ENCODE measurements at regions not wholly inside any gene's neighbourhood (a gene's known extent, or its start where the extent isn't known, plus 50 kb on each side); places are given as distances from the start of the nearest gene placed in this dataset.
"Not testable (repeated sequence)": the region's sequence is repeated elsewhere in the genome, so short reads cannot be mapped to it uniquely, and the experiment has no call there.

DNA sequence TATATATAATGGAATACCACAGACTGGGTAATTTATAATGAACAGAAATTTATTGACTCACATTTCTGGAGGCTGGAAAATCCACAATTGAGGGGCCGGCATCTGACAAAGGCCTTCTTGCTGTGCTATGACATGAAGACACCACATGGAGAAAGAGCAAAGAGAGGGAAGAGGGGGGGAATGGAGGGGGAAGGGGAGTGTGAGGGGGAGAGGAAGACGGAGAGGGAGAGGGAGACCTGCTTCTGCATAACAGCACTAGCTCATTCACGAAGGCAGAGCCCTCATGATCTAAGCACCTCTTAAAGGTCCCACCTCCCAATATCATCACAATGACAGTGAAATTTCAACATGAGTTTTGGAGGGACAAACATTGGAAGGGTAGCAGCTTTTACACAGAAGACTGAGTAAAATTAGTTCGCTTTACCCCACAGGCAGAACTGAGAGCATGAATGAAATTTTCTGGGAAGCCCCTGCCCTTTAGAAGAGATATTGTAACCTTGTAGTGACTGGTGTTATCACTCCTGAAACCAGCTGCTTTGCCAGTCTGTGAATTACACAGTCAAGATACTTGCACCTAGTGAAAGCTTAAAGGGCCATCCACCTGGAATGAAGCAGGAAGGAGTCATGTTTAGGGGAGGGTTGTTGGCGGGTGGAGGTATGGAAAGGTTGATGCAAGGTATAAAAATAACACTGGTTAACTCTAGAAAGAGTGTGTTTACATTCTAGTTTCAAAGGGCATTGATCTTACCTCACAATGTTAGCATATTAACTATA is 793.0 kb upstream of the TPTE start:
- H3K27me3 ChIP-seq (replicated peaks; ENCODE audit: control insufficient read depth, insufficient read depth, low read length); H3K36me3 Mint-ChIP-seq (ENCODE audit: insufficient read depth, unreplicated experiment); H3K27ac Mint-ChIP-seq (ENCODE audit: unreplicated experiment); DNase-seq; POLR2A ChIA-PET; H3K9me3 ChIP-seq; BruUV-seq (replicated peaks); H3K9me3 Mint-ChIP-seq (ENCODE audit: unreplicated experiment); H3K27me3 Mint-ChIP-seq (ENCODE audit: insufficient read depth, unreplicated experiment); H3K36me3 ChIP-seq (ENCODE audit: control insufficient read depth, insufficient read depth, low read length); H3K4me1 Mint-ChIP-seq (ENCODE audit: low read depth, unreplicated experiment); H3K4me3 ChIP-seq (ENCODE audit: low read depth, low read length); H3K4me3 Mint-ChIP-seq (ENCODE audit: unreplicated experiment); H3K4me1 ChIP-seq; intact Hi-C loops (cut with micrococcal nuclease; ENCODE audit: unreplicated experiment); CTCF ChIA-PET: not testable (repeated sequence)

DNA sequence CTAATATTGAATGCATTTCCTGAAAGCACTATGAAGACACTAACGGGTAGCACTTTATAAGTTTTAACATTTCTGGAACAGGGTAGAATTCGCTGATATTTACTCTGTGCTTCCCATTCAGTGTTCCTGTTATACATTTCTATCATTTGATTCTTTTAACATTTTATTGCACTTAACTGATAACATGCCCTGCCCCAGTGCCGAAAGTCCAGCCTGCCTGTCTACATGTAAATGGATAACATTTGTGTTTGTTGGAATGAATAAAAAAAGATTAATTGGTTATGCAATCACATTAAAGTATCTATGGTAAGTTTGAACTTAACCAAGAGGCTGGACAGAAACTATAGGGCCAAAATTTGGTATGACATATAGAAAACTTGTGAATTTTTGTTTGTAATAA is 790.5 kb upstream of the TPTE start:
- Mint-ChIP-seq H3K36me3 (ENCODE audit: insufficient read depth, unreplicated experiment) (no peaks in the 10 kb centered on the region), H3K4me3 (ENCODE audit: unreplicated experiment) (no peak overlapping the region), H3K27me3 (ENCODE audit: insufficient read depth, unreplicated experiment) (no peaks in the 10 kb centered on the region), H3K27ac (ENCODE audit: unreplicated experiment) (no peak overlapping the region), H3K4me1 (ENCODE audit: low read depth, unreplicated experiment) (no peaks in the 10 kb centered on the region), H3K9me3 (ENCODE audit: unreplicated experiment) (no peaks in the 10 kb centered on the region)
- Histone ChIP-seq H3K36me3 (ENCODE audit: control insufficient read depth, insufficient read depth, low read length) (no peaks in the 10 kb centered on the region), H3K27me3 (replicated peaks; ENCODE audit: control insufficient read depth, insufficient read depth, low read length) (no peaks in the 10 kb centered on the region), H3K9me3 (peaks cover 5% of the 10 kb centered on the region; the same call in 1 of the 2 replicates), H3K4me3 (ENCODE audit: low read depth, low read length) (no peak overlapping the region), H3K4me1 (no peaks in the 10 kb centered on the region)
- no peak for DNase-seq
- CTCF ChIA-PET = no interaction called here
- TF ChIP-seq, protein P1, sequence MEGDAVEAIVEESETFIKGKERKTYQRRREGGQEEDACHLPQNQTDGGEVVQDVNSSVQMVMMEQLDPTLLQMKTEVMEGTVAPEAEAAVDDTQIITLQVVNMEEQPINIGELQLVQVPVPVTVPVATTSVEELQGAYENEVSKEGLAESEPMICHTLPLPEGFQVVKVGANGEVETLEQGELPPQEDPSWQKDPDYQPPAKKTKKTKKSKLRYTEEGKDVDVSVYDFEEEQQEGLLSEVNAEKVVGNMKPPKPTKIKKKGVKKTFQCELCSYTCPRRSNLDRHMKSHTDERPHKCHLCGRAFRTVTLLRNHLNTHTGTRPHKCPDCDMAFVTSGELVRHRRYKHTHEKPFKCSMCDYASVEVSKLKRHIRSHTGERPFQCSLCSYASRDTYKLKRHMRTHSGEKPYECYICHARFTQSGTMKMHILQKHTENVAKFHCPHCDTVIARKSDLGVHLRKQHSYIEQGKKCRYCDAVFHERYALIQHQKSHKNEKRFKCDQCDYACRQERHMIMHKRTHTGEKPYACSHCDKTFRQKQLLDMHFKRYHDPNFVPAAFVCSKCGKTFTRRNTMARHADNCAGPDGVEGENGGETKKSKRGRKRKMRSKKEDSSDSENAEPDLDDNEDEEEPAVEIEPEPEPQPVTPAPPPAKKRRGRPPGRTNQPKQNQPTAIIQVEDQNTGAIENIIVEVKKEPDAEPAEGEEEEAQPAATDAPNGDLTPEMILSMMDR (IDR thresholded peaks at IDR 0.05; ENCODE audit: insufficient read depth in 1 of 2, low read depth in 1 of 2, low read length in 1 of 2, severe bottlenecking in 1 of 2, unreplicated experiment in 1 of 2) = no peak
- POLR2A ChIA-PET = no interaction called here
- intact Hi-C loops (cut with micrococcal nuclease; ENCODE audit: unreplicated experiment) = no loop called here
- no TSS peak for BruUV-seq (replicated peaks)

DNA sequence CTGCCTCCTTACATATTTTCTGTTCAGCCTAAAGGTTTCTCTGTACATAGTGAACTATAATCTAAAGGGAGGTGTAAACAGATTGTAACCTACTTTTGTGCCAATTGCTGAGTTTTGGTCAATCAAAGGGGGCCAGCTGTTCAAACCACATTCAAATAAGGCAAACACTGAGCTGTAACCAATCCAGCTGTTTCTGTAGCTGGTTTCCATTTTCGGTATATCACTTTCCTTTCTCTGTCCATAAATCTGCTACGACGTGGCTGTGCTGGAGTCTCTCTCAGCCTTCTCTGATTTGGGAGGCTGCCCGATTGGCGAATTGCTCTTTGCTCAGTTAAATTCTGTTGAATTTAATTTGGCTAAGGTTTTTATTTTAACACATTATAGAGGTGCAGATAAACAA is 790.1 kb upstream of the TPTE start:
- H3K4me3 Mint-ChIP-seq (ENCODE audit: unreplicated experiment); H3K9me3 ChIP-seq; BruUV-seq (replicated peaks); H3K27me3 ChIP-seq (replicated peaks; ENCODE audit: control insufficient read depth, insufficient read depth, low read length); H3K27me3 Mint-ChIP-seq (ENCODE audit: insufficient read depth, unreplicated experiment); DNase-seq; H3K27ac Mint-ChIP-seq (ENCODE audit: unreplicated experiment); POLR2A ChIA-PET; CTCF ChIA-PET; H3K9me3 Mint-ChIP-seq (ENCODE audit: unreplicated experiment); intact Hi-C loops (cut with micrococcal nuclease; ENCODE audit: unreplicated experiment); H3K4me3 ChIP-seq (ENCODE audit: low read depth, low read length); H3K36me3 Mint-ChIP-seq (ENCODE audit: insufficient read depth, unreplicated experiment); H3K4me1 ChIP-seq; H3K4me1 Mint-ChIP-seq (ENCODE audit: low read depth, unreplicated experiment); H3K36me3 ChIP-seq (ENCODE audit: control insufficient read depth, insufficient read depth, low read length): not testable (repeated sequence)

DNA sequence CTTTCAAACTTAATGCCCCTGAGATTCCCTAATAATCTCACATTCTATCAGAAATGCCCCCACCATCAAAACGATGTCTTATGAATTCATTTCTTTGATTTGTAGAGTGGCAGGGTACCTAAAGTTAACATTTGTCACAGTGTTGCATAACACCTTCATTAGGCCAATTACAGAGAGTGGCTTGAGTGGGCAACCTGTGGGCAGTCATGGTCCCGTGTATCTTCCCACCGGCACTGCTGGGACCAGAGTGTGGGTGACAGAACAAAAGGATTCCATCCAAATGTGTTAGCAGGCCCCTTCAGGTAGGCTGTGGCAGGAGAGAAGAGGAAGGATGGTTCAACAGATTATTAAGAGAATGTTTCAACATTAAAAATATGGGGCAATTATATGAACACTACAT is 788.8 kb upstream of the TPTE start:
- BruUV-seq (replicated peaks); H3K4me3 Mint-ChIP-seq (ENCODE audit: unreplicated experiment); H3K36me3 ChIP-seq (ENCODE audit: control insufficient read depth, insufficient read depth, low read length); H3K36me3 Mint-ChIP-seq (ENCODE audit: insufficient read depth, unreplicated experiment); intact Hi-C loops (cut with micrococcal nuclease; ENCODE audit: unreplicated experiment); H3K4me1 Mint-ChIP-seq (ENCODE audit: low read depth, unreplicated experiment); DNase-seq; H3K27me3 ChIP-seq (replicated peaks; ENCODE audit: control insufficient read depth, insufficient read depth, low read length); CTCF ChIA-PET; H3K4me3 ChIP-seq (ENCODE audit: low read depth, low read length); H3K4me1 ChIP-seq; H3K27ac Mint-ChIP-seq (ENCODE audit: unreplicated experiment); H3K27me3 Mint-ChIP-seq (ENCODE audit: insufficient read depth, unreplicated experiment); H3K9me3 Mint-ChIP-seq (ENCODE audit: unreplicated experiment); H3K9me3 ChIP-seq; POLR2A ChIA-PET: not testable (repeated sequence)

DNA sequence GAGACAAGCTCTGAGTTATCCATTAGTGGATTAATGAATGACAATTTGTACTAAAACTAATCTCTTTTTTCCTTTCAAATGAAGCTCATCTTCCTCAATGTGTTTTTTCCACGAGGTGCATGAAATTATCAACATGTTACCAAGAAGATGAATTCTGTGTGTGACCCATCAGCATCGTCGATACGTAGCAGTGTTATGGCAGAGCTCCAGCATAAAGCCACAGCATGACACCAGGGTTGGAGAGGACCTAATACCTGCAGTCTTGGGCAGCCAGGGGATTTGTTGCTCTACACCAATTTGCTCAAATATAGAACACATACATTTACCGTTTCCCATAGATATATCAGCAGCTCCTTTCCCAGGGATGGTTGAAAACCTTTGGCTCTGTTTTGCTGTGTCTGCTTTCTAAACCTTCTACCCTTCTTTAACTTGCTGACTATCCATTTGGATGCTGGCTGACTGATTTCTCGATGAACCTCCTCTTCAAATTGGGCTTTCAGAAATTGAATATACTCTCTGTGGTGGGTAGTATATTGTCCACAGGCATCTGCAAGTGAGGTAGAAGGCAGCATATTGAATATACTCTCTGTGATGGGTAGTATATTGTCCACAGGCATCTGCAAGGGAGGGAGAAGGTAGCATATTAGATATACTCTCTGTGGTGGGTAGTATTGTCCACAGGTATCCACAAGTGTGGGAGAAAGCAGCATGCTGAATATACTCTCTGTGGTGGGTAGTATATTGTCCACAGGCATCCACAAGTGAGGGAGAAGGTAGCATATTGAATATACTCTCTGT is 787.4 kb upstream of the TPTE start:
- H3K27me3 Mint-ChIP-seq (ENCODE audit: insufficient read depth, unreplicated experiment); H3K36me3 ChIP-seq (ENCODE audit: control insufficient read depth, insufficient read depth, low read length); intact Hi-C loops (cut with micrococcal nuclease; ENCODE audit: unreplicated experiment); H3K27me3 ChIP-seq (replicated peaks; ENCODE audit: control insufficient read depth, insufficient read depth, low read length); H3K4me1 ChIP-seq; H3K9me3 Mint-ChIP-seq (ENCODE audit: unreplicated experiment); H3K27ac Mint-ChIP-seq (ENCODE audit: unreplicated experiment); POLR2A ChIA-PET; H3K36me3 Mint-ChIP-seq (ENCODE audit: insufficient read depth, unreplicated experiment); H3K4me3 Mint-ChIP-seq (ENCODE audit: unreplicated experiment); CTCF ChIA-PET; H3K4me1 Mint-ChIP-seq (ENCODE audit: low read depth, unreplicated experiment); DNase-seq; BruUV-seq (replicated peaks); H3K4me3 ChIP-seq (ENCODE audit: low read depth, low read length); H3K9me3 ChIP-seq: not testable (repeated sequence)
